HepG2 (cell line): ENCODE measurements at regions not wholly inside any gene's neighbourhood (a gene's known extent, or its start where the extent isn't known, plus 50 kb on each side); places are given as distances from the start of the nearest gene placed in this dataset.

Experiments
- ATAC-seq: fragments of 200-7000 bp; cut with Tn5 transposase; 3 replicates; pipeline ENCODE4 v1.9.1; 2020; ENCODE audit warnings: mild to moderate bottlenecking, moderate library complexity
- BruUV-seq: library from RNA; stranded (reverse); fragments of 400-500 nt; replicated peaks from 2 replicates; lab custom pipeline; 2021; lab: Mats Ljungman, UMichigan
- CTCF ChIA-PET: fragments of 300-600 bp; formaldehyde crosslinking; extraction: SDS; loops from one replicate; lab custom pipeline; 2021; ENCODE audit warnings: low total read pairs, inconsistent platforms, low intra/inter-chr PET ratio; lab: Yijun Ruan, JAX
- POLR2A ChIA-PET: fragments of 350-600 bp; sonication (Branson Sonifier 250); formaldehyde crosslinking; loops from one replicate; lab custom pipeline; 2020; ENCODE audit warnings: antibody characterized with exemption, inconsistent platforms; lab: Yijun Ruan, JAX
- DNase-seq: peaks from one replicate; pipeline ENCODE4 v3.0.0-alpha.2; 2015; ENCODE audit warnings: low spot score
- FAIRE-seq: peaks from 3 replicates; lab custom pipeline; 2011; peaks lifted over from hg19 to GRCh38; lab: Jason Lieb, UNC
- H2AFZ ChIP-seq: one replicate; pipeline ENCODE4 v1.6.1; 2011; ENCODE audit warnings: low read length, inconsistent platforms
- H3K27ac ChIP-seq: fragments of 300-600 bp; 3 replicates; pipeline ENCODE4 v1.8.0; 2011; ENCODE audit warnings: mixed run types, mild to moderate bottlenecking, mixed read lengths, low read length, inconsistent platforms; ENCODE audit not compliant: insufficient read depth; ENCODE audit errors: extremely low read length
- H3K27me3 ChIP-seq, 2 experiments: fragments of 200-600 bp in 1 of 2; 2 replicates in 1 of 2; 3 replicates in 1 of 2; pipeline versions ENCODE4 v1.6.0 to v1.8.0; 2011; ENCODE audit warnings: low read length in 2 of 2, mild to moderate bottlenecking in 2 of 2, moderate library complexity in 2 of 2, inconsistent platforms in 1 of 2; ENCODE audit not compliant: insufficient read depth in 2 of 2, control insufficient read depth in 1 of 2
- H3K36me3 ChIP-seq, 2 experiments: fragments of 200-600 bp in 1 of 2; replicated peaks in 1 of 2; 2 replicates in 1 of 2; 3 replicates in 1 of 2; pipeline versions ENCODE4 v1.5.1 to v1.8.0; 2011; ENCODE audit warnings: low read length in 2 of 2, inconsistent platforms in 1 of 2; ENCODE audit not compliant: insufficient read depth in 2 of 2, control insufficient read depth in 1 of 2
- H3K4me1 ChIP-seq: 2 replicates; pipeline ENCODE4 v1.5.1; 2012; ENCODE audit warnings: low read length, inconsistent platforms; ENCODE audit not compliant: insufficient read depth
- H3K4me2 ChIP-seq: 2 replicates; pipeline ENCODE4 v1.6.0; 2011; ENCODE audit warnings: low read depth, low read length, inconsistent platforms
- H3K4me3 ChIP-seq, 3 experiments: fragments of 200-600 bp in 1 of 3; sonication (generic), shearing (Covaris generic) in 1 of 3; replicated peaks in 1 of 3; 2 replicates each; pipeline ENCODE4 v1.5.1; 2011 to 2016; ENCODE audit warnings: low read length in 3 of 3, inconsistent platforms in 2 of 3, low read depth in 2 of 3, mild to moderate bottlenecking in 2 of 3, control low read depth in 1 of 3, mixed read lengths in 1 of 3; ENCODE audit not compliant: insufficient read depth in 1 of 3
- H3K79me2 ChIP-seq: one replicate; pipeline ENCODE4 v1.6.1; 2011; ENCODE audit warnings: low read length, inconsistent platforms; ENCODE audit not compliant: insufficient read depth
- H3K9ac ChIP-seq: 2 replicates; pipeline ENCODE4 v1.6.0; 2011; ENCODE audit warnings: mild to moderate bottlenecking, low read depth, low read length, inconsistent platforms; ENCODE audit not compliant: insufficient read depth
- H3K9me3 ChIP-seq: 2 replicates; pipeline ENCODE4 v1.5.1; 2012; ENCODE audit warnings: mild to moderate bottlenecking, low read length
- H4K20me1 ChIP-seq: 2 replicates; pipeline ENCODE4 v1.6.0; 2011; ENCODE audit warnings: inconsistent platforms, mild to moderate bottlenecking, low read length, moderate library complexity; ENCODE audit not compliant: insufficient read depth
- ATF3 ChIP-seq: sonication (generic); formaldehyde crosslinking; IDR thresholded peaks from 2 replicates; pipeline ENCODE4 v1.4.0; 2020; ENCODE audit warnings: missing genetic modification reagents
- CEBPB ChIP-seq: IDR thresholded peaks from 2 replicates; pipeline ENCODE4 v1.6.1; 2011; ENCODE audit warnings: low read depth, low read length, improper control_type of control experiment, borderline replicate concordance
- GATAD2A ChIP-seq: IDR thresholded peaks from 2 replicates; pipeline ENCODE4 v1.6.1; 2016
- GFI1 ChIP-seq: sonication (generic); formaldehyde crosslinking; IDR thresholded peaks from 2 replicates; pipeline ENCODE4 v1.5.0; 2020; ENCODE audit warnings: missing genetic modification reagents, mild to moderate bottlenecking, borderline replicate concordance
- KAT2B ChIP-seq: fragments of 150-350 bp; IDR thresholded peaks from 2 replicates; pipeline ENCODE4 v1.6.1; 2014; ENCODE audit warnings: low read depth, low read length, borderline replicate concordance
- MAX ChIP-seq: IDR thresholded peaks from 2 replicates; pipeline ENCODE4 v1.6.1; 2012; ENCODE audit warnings: inconsistent platforms
- SMYD3 ChIP-seq: sonication (generic); formaldehyde crosslinking; IDR thresholded peaks from 2 replicates; pipeline ENCODE4 v1.8.1; 2023; ENCODE audit warnings: mild to moderate bottlenecking, missing genetic modification reagents
- SSRP1 ChIP-seq: IDR thresholded peaks from 2 replicates; pipeline ENCODE4 v1.6.1; 2016; ENCODE audit warnings: control low read depth
- TBL1XR1 ChIP-seq: fragments of 150-350 bp; IDR thresholded peaks from 2 replicates; pipeline ENCODE4 v1.6.1; 2014; ENCODE audit warnings: borderline replicate concordance, low read length; ENCODE audit not compliant: partially characterized antibody
- TGIF2 ChIP-seq: IDR thresholded peaks from 2 replicates; pipeline ENCODE4 v1.6.1; 2016; ENCODE audit warnings: control low read depth, missing compliant biosample characterization
- TMF1 ChIP-seq: sonication (generic); formaldehyde crosslinking; IDR thresholded peaks from 2 replicates; pipeline ENCODE4 v1.8.1; 2022; ENCODE audit warnings: low read depth, missing genetic modification reagents
- UBTF ChIP-seq: sonication (generic); formaldehyde crosslinking; IDR thresholded peaks from 2 replicates; pipeline ENCODE4 v1.4.0; 2020; ENCODE audit warnings: mild to moderate bottlenecking, missing genetic modification reagents
- ZNF564 ChIP-seq: sonication (generic); formaldehyde crosslinking; IDR thresholded peaks from 2 replicates; pipeline ENCODE4 v1.8.1; 2023; ENCODE audit warnings: mild to moderate bottlenecking, missing genetic modification reagents
- ZNF614 ChIP-seq: IDR thresholded peaks from 2 replicates; pipeline ENCODE4 v1.6.1; 2018; ENCODE audit warnings: missing biosample characterization, missing genetic modification reagents, inconsistent platforms, borderline replicate concordance
- ZNF841 ChIP-seq: sonication (generic); formaldehyde crosslinking; IDR thresholded peaks from 2 replicates; pipeline ENCODE4 v1.8.1; 2023; ENCODE audit warnings: missing genetic modification reagents, borderline replicate concordance
- in situ Hi-C: cut with HindIII; loops from 2 replicates; pipeline ENCODE4 v1.10.0; 2017; ENCODE audit warnings: low pct_unique_long_range_greater_than_20kb; ENCODE audit not compliant: extremely low pct_ligation_motif_present
- intact Hi-C: fragments of 100-400 bp; cut with micrococcal nuclease; formaldehyde crosslinking; loops from one replicate; pipeline ENCODE4 v1.10.0; 2022; ENCODE audit not compliant: unreplicated experiment

DNA sequence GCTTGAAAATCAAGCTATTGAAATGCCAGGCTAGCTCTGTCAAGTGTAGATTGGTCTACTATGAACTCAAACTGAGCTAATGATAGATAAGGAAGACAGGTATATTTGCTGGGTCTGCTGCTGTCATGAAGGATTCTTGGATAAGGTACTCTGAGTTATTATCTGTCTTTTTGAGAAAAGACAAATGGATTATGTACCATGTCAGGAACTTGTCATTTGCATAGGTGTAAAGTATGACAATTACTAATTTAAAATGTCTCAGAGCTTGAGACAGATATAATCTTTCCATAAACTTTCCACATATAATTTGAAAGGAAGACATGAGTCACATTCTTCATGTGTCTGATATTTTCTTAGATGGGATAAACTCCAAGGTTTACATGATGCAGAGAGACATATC lies 594.1 kb upstream of the PTPRD start:
- Histone ChIP-seq H3K36me3 (no peaks in the 10 kb centered on the region), H3K27me3 (no peaks in the 10 kb centered on the region), H2AFZ (no peak overlapping the region), H3K27ac (no peak overlapping the region), H3K4me3 (no peak overlapping the region), H3K9ac (no peak overlapping the region), H3K79me2 (no peaks in the 10 kb centered on the region), H3K9me3 (peaks cover 83% of the 10 kb centered on the region), H3K4me2 (no peak overlapping the region)
- intact Hi-C loops (no loop called here), in situ Hi-C loops (no loop called here)
- ChIA-PET POLR2A (no interaction called here), CTCF (no interaction called here)
- no TSS peak for BruUV-seq
- no peak for FAIRE-seq
- TF ChIP-seq SMYD3 (CRISPR knock-in tag), result no peak
- TF ChIP-seq ZNF564 (CRISPR knock-in tag), result no peak
- TF ChIP-seq TGIF2 (CRISPR knock-in tag), result no peak
- TF ChIP-seq ZNF841 (CRISPR knock-in tag), result no peak
- no peak for TF ChIP-seq GFI1
- TF ChIP-seq ZNF614 (CRISPR knock-in tag), result no peak
- no peak for TF ChIP-seq GATAD2A
- no peak for TF ChIP-seq TMF1 (CRISPR knock-in tag)
- no peak for TF ChIP-seq CEBPB
- no peak for TF ChIP-seq ATF3 (CRISPR knock-in tag)
- TF ChIP-seq MAX, result no peak
- no peak for TF ChIP-seq KAT2B
- no peak for TF ChIP-seq UBTF (CRISPR knock-in tag)
- no peak for TF ChIP-seq TBL1XR1
- TF ChIP-seq SSRP1 (CRISPR knock-in tag), result no peak
- TF ChIP-seq, all 625 proteins: peak for 0
- no peak for DNase-seq
- H3K4me1 ChIP-seq, result no peaks in the 10 kb centered on the region
- no peaks in the 10 kb centered on the region for H4K20me1 ChIP-seq
- no peak for ATAC-seq
